ENCODE measurements at regions not wholly inside any gene's neighbourhood (a gene's known extent, or its start where the extent isn't known, plus 50 kb on each side); places are given as distances from the start of the nearest gene placed in this dataset.

DNA sequence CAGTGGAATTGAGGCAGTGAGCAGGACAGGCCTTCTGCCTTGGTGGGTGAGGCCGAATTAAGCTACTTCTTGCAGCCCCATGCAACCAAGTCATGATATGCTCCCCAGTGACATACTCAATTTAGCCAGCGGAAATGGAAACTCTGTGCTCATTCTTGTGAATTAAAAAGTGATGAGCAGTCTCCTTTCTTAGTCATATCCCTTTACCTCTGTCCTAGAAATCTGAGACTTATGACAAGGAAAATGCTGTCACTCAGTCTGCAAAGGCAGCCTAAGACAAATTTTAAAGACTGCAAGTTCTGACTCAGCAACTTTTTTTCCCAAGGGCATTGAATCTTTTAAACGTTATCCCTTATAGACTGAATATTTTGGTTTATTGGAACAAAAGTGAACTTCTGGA is 218.2 kb downstream of the SH3BP4 start:
- no peak for DNase-seq (ENCODE audit: low spot score)

DNA sequence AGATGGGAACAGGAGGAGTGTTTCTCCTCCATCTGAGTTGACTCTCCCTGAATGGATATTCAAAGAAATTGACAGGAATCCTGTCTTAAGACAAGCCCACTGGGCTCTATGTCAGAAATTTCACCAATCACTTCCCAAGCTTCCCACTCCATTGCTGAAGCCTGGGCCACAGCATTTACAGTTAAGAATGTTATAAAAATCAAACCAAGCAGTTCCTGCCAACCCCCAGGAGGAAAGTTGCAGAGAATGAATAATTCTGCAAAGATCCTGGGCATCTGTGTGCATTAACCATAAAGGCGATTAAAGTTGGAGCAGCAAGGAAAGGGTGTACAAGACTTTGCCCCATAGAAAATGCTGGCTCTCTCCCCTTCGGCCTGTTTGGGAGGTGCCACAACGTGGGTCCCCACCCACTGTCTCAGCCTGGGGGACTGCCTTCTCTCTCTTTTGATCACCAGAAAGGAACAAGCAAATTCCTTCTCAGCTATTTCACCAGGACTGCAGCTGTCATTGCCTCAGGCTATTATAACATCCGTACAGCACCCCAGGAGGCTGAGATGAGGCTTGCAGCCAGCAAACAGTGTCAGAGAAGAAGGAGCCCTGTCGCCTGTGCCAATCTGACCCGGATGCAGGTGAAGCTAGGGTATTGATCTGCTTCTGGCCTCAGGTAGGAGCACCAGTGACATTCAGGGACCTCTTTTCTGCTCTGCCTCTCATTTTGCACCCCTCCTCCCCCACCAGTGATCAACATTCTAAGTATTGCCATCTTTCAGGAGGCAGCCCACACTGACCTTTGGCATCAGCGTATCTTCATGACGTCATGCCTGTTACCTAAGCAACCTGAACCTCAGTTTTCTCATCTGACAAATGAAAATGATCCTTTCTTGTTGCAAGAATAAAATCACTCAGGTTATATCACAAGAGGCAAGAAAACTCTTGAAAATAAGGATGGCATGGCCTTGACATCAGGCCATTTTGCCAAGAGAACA is 219.0 kb downstream of the SH3BP4 start:
- DNase-seq (ENCODE audit: low spot score): no peak

DNA sequence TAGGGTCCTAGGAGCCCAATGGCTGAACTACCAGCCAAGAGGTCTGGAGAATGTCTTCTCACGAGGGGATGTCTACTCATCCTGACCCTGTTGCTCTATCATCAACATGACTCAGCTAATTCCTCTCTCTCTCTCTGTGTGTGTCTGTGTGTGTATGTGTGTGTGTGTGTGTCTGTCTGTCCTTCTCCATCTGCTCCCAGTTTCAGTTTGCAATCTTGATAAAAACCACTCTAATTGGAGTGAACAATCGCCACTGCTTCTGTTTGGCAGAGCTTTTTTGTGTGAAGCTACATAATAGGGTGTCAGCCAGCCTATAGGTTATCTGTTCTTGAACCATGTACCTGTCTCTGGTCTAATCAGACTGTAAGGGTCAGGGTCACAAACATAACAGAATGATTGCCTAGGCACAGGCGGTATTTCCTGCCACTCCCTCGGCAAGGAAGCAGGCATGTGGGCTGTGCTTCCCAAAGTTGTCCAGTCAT is 219.8 kb downstream of the SH3BP4 start:
- no peak for DNase-seq (ENCODE audit: low spot score)

DNA sequence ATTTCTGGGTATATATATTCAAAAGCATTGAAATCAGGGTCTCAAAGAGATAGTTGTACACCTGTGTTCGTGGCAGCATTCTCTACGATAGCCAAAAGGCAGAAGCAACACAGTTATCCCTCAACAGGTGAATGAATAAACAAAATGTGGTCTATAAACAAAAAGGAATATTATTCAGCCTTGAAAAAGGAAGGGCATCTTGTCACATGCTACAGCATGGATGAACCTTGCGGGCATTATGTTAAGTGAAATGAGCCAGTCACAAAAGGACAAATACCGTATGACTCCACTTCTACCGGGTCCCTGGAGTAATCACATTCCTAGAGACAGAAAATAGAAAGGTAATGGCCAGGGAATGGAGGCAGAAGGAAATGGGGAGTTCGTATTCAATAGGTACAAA is 228.8 kb downstream of the SH3BP4 start:
- DNase-seq (ENCODE audit: low spot score): no peak

DNA sequence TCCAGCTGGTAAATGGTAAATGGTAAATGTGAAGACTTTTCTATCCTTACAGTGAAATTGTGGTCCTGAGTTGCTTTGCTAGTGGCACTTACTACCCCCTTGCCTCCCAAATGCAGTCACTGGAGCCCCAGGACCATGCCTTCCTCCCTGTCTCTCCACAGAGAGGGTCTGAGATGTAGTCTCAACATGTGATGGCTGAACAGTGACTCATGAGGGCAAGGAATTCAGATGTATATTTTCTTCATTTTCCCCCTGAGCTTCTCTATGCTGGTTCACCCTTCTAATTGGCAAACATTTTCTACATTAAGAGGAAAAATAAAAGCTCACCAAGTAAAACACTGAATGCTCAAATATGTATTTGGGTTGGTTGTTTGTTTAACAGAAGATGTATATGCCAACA is 232.0 kb downstream of the SH3BP4 start:
- DNase-seq (ENCODE audit: low spot score): no peak

GRCh38 chr2:235187806-235188205 is 236.0 kb downstream of the SH3BP4 start:
- no peak for DNase-seq (ENCODE audit: low spot score)

DNA sequence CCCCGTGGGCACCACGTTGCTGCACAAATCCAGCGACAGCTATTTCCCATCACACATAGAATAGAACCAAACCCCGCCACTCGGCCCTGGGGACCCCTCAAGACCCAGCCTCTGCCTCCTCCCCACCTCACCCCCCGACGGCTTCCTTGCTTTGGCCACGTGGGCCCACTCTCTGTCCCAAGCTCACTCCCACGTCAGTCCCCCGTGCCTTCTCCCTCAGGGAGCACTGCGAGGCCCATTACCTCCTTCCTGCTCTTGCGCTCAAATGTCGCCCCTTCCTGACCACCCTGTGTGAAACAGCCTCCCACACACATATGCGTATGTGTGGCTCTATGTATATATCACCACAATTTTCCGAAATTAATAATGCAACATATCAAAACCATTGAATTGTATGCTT is 239.7 kb downstream of the SH3BP4 start:
- no peak for DNase-seq (ENCODE audit: low spot score)

- no peak for DNase-seq (ENCODE audit: low spot score)
Observed at GRCh38 chr2:235191978-235192377, 240.2 kb downstream of the SH3BP4 start.

DNA sequence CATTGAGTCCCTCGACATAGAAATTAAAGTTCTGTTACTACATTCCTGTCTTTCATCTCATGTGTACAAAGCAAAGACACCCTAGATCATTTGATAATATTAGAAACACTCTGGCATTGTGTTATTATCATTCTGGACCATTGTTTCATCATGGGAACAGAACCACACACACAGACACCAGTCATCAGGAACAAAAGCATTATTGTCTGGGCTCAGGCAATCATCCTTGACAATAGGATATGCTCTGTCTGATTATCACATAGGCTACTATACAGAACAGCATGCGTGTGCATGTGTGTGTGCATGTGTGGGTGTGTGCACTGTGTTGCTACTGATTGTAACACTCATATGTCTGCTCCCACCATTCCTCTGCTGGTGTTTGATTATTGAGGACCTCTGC is 242.5 kb downstream of the SH3BP4 start:
- no peak for DNase-seq (ENCODE audit: low spot score)

DNA sequence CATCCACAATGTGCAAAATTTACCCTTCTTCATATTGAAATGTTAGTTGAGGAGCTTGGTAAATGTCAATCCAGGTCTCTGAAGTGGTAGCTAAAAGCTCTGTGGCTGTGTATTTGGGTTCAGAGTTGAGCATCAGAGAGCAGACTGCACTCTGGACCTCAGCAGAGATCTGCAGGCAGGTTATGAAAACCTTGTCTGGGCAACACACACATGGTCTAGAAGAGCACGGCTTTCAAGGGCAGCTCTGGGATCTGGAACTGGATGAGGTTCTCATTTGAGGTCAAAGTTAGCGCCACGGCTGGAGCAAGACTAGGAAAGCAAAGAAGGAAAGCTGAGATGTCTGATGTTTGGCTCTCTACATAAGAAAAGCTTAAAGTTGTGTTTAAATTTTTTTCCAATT is 243.0 kb downstream of the SH3BP4 start:
- DNase-seq (ENCODE audit: low spot score): no peak

DNA sequence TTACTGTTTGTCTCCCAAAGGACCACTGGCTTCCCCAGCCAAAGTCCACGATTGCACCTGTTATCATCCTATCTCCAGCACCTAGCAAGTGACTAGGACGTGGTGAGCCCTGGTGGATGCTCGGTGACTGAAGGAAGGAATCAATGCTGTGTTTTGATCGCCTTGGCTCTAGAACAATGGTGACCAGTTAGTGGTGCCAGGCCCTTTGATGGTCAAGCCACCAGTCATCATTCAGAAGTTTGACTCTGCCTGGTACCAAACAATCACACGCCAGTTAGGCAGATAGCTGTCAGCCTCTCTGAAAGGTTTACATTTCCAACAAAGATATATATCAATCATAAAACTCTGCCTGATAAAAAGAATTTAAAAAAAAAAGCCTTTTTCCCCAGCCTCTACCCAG is 244.1 kb downstream of the SH3BP4 start:
- no peak for DNase-seq (ENCODE audit: low spot score)

GRCh38 chr2:235199128-235199527 is 247.3 kb downstream of the SH3BP4 start:
- no peak for DNase-seq (ENCODE audit: low spot score)

- DNase-seq (ENCODE audit: low spot score): no peak
Observed at GRCh38 chr2:235200216-235200615, 248.4 kb downstream of the SH3BP4 start.

DNA sequence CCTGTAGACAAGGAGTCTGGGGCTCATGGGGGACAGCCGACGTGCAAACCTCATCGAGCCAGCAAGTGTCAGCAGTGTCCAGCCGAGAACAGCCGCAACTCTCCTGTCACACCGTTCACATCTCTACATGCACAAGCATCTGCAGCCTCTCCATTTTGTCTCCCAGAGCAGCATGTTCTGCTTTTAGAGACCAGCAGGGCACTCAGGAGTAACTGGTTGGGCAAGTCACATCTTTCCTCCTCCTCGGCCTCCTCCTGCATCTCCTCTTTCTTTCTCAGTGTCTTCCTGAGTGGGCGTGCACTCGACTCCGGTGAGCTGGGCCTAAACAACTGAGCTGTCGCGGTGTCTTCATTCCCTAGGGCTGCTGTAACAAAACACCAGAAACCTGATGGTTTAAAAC is 249.9 kb downstream of the SH3BP4 start:
- DNase-seq (ENCODE audit: low spot score): no peak

- no peak for DNase-seq (ENCODE audit: low spot score)
Observed at GRCh38 chr2:235204948-235205347, 253.1 kb downstream of the SH3BP4 start.

- no peak for DNase-seq (ENCODE audit: low spot score)
Observed at GRCh38 chr2:235206399-235206798, 254.6 kb downstream of the SH3BP4 start.

- DNase-seq (ENCODE audit: low spot score): no peak
Observed at GRCh38 chr2:235206980-235207579, 255.3 kb downstream of the SH3BP4 start.

DNA sequence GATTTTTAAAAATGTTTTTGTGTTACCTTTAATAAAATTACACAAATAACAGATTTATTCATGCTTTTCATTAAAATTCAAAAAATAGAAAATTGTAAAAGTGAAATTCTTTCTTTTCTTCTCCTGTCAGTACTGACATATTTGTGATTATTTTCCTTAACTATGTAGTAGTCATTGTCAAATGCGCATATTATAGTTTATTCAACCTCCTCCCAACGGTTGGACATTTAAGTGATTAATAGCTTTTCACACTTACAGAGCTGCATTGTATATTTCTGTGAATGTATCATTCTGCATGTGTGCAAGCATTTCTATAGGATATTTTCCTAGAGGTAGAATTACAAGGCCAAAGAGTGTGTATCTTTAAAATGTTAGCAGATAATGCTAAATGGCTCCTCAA is 259.2 kb downstream of the SH3BP4 start:
- no peak for DNase-seq (ENCODE audit: low spot score)

DNA sequence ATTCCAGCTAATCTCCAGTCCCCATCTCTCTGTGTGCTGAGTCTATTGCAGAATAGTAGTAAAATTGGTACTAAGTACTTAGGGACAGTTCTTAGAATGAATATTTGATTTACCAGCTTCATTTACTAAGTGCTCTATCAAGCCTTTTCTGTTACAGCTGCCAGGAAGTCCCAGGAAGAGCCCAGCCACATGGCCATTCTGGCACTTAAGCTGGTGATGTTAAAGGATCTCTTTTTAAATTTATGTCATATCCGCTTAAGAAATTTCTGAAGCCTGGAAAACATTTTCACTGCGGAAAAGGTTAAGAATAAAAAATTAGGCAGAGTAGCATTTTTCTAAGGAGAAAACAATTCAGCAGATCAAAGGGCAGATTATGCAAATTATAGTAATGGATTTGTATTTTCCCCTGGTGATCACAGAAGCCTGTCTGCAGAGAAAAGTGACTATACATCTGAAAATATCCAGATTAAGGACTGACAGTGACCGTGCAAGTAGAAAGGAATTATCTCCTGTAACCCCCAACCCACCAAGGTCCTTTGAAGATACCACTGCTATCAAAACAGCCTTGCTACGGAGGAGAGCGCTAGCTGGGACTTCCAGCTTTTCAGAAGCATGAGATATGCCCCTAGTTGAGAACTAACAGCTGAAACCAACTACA is 260.8 kb downstream of the SH3BP4 start:
- DNase-seq (ENCODE audit: low spot score): no peak

DNA sequence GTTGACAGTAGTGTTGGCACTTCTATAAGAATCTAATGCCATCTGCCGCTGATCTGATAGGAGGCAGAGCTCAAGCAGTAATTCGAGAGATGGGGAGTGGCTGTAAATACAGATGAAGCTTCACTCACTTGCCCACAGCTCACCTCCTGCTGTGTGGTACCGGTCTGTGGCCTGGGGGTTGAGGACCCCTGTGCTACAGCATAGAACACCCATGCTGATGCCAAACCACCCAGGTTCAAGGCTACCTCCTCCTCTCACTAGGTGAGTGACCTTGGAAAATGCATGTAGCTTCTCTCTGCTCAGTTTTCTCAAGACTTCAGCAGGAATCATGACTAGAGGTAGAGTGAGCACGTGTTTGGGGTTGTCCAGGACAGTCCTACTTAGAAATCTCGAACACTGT is 263.4 kb downstream of the SH3BP4 start:
- no peak for DNase-seq (ENCODE audit: low spot score)

DNA sequence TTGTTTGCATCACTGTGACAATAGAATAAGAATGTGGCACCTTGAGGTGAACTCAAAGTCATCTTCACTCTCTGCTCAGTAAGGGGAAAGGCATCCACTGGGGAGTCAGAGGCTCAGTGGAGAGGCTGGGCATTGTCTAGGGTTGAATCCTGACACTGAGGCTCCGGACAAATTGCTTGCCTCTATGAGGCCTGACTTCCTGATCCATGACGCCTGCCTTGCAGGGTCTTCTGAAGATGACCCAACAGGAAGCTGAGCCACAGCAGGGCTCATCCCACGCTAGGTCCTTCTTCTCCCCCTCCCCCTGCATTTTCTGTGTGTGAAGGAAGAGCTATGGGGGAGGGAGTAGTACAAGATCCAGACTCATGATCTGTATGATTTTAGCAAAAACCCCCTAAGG is 265.1 kb downstream of the SH3BP4 start:
- DNase-seq (ENCODE audit: low spot score): no peak

GRCh38 chr2:235217846-235218245 is 266.0 kb downstream of the SH3BP4 start:
- no peak for DNase-seq (ENCODE audit: low spot score)

DNA sequence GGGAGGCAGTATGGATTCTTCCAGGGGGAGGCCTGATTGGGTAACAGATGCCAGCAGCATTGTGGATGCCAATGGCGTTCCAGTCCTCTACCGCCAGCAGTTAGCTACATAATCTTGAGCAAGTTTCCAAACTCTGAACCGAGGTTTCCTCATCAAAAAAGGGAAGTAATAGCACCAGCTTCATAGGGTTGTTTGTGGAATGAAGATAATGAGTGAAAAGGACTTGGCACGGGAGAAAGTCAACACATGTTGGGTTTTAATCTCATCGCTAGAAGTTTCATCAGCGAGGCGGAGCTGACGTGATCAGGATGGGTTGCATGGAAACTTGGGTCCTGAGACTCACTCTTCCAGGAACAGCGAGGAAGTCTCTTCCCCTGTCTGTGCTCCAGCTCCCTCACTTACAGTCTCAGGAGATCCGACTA is 266.7 kb downstream of the SH3BP4 start:
- DNase-seq (ENCODE audit: low spot score): no peak

Data from CD4-positive, alpha-beta T cell treated with Interleukin-2 at 100 ng/mL for 4 hours (primary cell).